ENCODE measurements at regions not wholly inside any gene's neighbourhood (a gene's known extent, or its start where the extent isn't known, plus 50 kb on each side); places are given as distances from the start of the nearest gene placed in this dataset.

- TF ChIP-seq, protein P1, sequence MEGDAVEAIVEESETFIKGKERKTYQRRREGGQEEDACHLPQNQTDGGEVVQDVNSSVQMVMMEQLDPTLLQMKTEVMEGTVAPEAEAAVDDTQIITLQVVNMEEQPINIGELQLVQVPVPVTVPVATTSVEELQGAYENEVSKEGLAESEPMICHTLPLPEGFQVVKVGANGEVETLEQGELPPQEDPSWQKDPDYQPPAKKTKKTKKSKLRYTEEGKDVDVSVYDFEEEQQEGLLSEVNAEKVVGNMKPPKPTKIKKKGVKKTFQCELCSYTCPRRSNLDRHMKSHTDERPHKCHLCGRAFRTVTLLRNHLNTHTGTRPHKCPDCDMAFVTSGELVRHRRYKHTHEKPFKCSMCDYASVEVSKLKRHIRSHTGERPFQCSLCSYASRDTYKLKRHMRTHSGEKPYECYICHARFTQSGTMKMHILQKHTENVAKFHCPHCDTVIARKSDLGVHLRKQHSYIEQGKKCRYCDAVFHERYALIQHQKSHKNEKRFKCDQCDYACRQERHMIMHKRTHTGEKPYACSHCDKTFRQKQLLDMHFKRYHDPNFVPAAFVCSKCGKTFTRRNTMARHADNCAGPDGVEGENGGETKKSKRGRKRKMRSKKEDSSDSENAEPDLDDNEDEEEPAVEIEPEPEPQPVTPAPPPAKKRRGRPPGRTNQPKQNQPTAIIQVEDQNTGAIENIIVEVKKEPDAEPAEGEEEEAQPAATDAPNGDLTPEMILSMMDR (IDR thresholded peaks at IDR 0.05; ENCODE audit: low read depth, low read length, poor library complexity, severe bottlenecking) = no peak
- TF ChIP-seq EZH2phosphoT487 (IDR thresholded peaks at IDR 0.05; ENCODE audit: borderline replicate concordance, low read length) = no peak
Measured at GRCh38 chr3:197431346-197431910, 124.3 kb downstream of the BDH1 start.
